ENCODE measurements at regions not wholly inside any gene's neighbourhood (a gene's known extent, or its start where the extent isn't known, plus 50 kb on each side); places are given as distances from the start of the nearest gene placed in this dataset.

GRCh38 chr11:92822410-92822809 lies 147.0 kb upstream of the MTNR1B start:
- CTCF ChIA-PET = no interaction called here
- Mint-ChIP-seq H3K4me3 (no peak overlapping the region), H3K27ac (no peak overlapping the region)

GRCh38 chr11:92826136-92826535 lies 143.3 kb upstream of the MTNR1B start:
- H3K27ac Mint-ChIP-seq = no peak overlapping the region
- H3K27me3 Mint-ChIP-seq = no peaks in the 10 kb centered on the region
- no peak for DNase-seq
- H3K36me3 Mint-ChIP-seq = no peaks in the 10 kb centered on the region
- H3K9me3 Mint-ChIP-seq = no peaks in the 10 kb centered on the region
- no peak overlapping the region for H3K4me3 Mint-ChIP-seq
- no peaks in the 10 kb centered on the region for H3K4me1 Mint-ChIP-seq
- CTCF ChIA-PET = no interaction called here

More at GRCh38 chr11:92822410-92822809, 147.0 kb upstream of the MTNR1B start:
- H3K36me3 Mint-ChIP-seq = no peaks in the 10 kb centered on the region
- no peaks in the 10 kb centered on the region for H3K27me3 Mint-ChIP-seq
- H3K9me3 Mint-ChIP-seq = no peaks in the 10 kb centered on the region
- no peaks in the 10 kb centered on the region for H3K4me1 Mint-ChIP-seq
- DNase-seq = no peak

GRCh38 chr11:92826603-92827002 lies 142.8 kb upstream of the MTNR1B start:
- Mint-ChIP-seq H3K27ac (no peak overlapping the region), H3K4me1 (no peaks in the 10 kb centered on the region), H3K36me3 (no peaks in the 10 kb centered on the region), H3K27me3 (no peaks in the 10 kb centered on the region), H3K9me3 (no peaks in the 10 kb centered on the region), H3K4me3 (no peak overlapping the region)
- CTCF ChIA-PET = no interaction called here
- DNase-seq = no peak

- Mint-ChIP-seq H3K4me1 (no peaks in the 10 kb centered on the region), H3K27ac (no peak overlapping the region), H3K36me3 (no peaks in the 10 kb centered on the region), H3K4me3 (no peak overlapping the region), H3K9me3 (no peaks in the 10 kb centered on the region), H3K27me3 (no peaks in the 10 kb centered on the region)
- CTCF ChIA-PET = no interaction called here
- no peak for DNase-seq
These were observed 142.3 kb upstream of the MTNR1B start for GRCh38 chr11:92827132-92827531.

GRCh38 chr11:92828556-92828955 lies 140.9 kb upstream of the MTNR1B start:
- Mint-ChIP-seq H3K4me3 (no peak overlapping the region), H3K4me1 (no peaks in the 10 kb centered on the region), H3K27me3 (no peaks in the 10 kb centered on the region), H3K27ac (no peak overlapping the region), H3K36me3 (no peaks in the 10 kb centered on the region), H3K9me3 (no peaks in the 10 kb centered on the region)
- DNase-seq = no peak
- CTCF ChIA-PET = no interaction called here

GRCh38 chr11:92829121-92829520 lies 140.3 kb upstream of the MTNR1B start:
- no peak overlapping the region for H3K27ac Mint-ChIP-seq
- no peaks in the 10 kb centered on the region for H3K9me3 Mint-ChIP-seq
- CTCF ChIA-PET = no interaction called here
- no peaks in the 10 kb centered on the region for H3K4me1 Mint-ChIP-seq
- no peak for DNase-seq
- H3K4me3 Mint-ChIP-seq = no peak overlapping the region
- H3K27me3 Mint-ChIP-seq = no peaks in the 10 kb centered on the region
- no peaks in the 10 kb centered on the region for H3K36me3 Mint-ChIP-seq

- H3K36me3 Mint-ChIP-seq = no peaks in the 10 kb centered on the region
- CTCF ChIA-PET = no interaction called here
- no peaks in the 10 kb centered on the region for H3K9me3 Mint-ChIP-seq
- no peak overlapping the region for H3K27ac Mint-ChIP-seq
- H3K4me3 Mint-ChIP-seq = no peak overlapping the region
- no peaks in the 10 kb centered on the region for H3K4me1 Mint-ChIP-seq
- H3K27me3 Mint-ChIP-seq = no peaks in the 10 kb centered on the region
- DNase-seq = no peak
These were observed 139.8 kb upstream of the MTNR1B start for GRCh38 chr11:92829671-92830070.

GRCh38 chr11:92830377-92831155 lies 138.9 kb upstream of the MTNR1B start:
- DNase-seq = no peak
- CTCF ChIA-PET = no interaction called here
- Mint-ChIP-seq H3K27ac (no peak overlapping the region), H3K27me3 (no peaks in the 10 kb centered on the region), H3K4me1 (no peaks in the 10 kb centered on the region), H3K4me3 (no peak overlapping the region), H3K9me3 (no peaks in the 10 kb centered on the region), H3K36me3 (no peaks in the 10 kb centered on the region)

- CTCF ChIA-PET = no interaction called here
- DNase-seq = no peak
- H3K27me3 Mint-ChIP-seq = no peaks in the 10 kb centered on the region
- no peaks in the 10 kb centered on the region for H3K9me3 Mint-ChIP-seq
- H3K4me1 Mint-ChIP-seq = no peaks in the 10 kb centered on the region
- H3K4me3 Mint-ChIP-seq = no peak overlapping the region
- H3K27ac Mint-ChIP-seq = no peak overlapping the region
- H3K36me3 Mint-ChIP-seq = no peaks in the 10 kb centered on the region
These were observed 135.0 kb upstream of the MTNR1B start for GRCh38 chr11:92834296-92835020.

GRCh38 chr11:92837595-92837994 lies 131.9 kb upstream of the MTNR1B start:
- Mint-ChIP-seq H3K4me3 (no peak overlapping the region), H3K27ac (no peak overlapping the region), H3K9me3 (no peaks in the 10 kb centered on the region), H3K36me3 (no peaks in the 10 kb centered on the region), H3K4me1 (no peaks in the 10 kb centered on the region), H3K27me3 (no peaks in the 10 kb centered on the region)
- CTCF ChIA-PET = interaction anchor here (0.6 kb wide), 1 partner anchor 1905 kb away, joined by 3 read pairs; no protein-coding TSS in a partner anchor
- no peak for DNase-seq

- H3K27me3 Mint-ChIP-seq = no peaks in the 10 kb centered on the region
- H3K4me1 Mint-ChIP-seq = no peaks in the 10 kb centered on the region
- no peaks in the 10 kb centered on the region for H3K36me3 Mint-ChIP-seq
- H3K4me3 Mint-ChIP-seq = no peak overlapping the region
- DNase-seq = no peak
- H3K27ac Mint-ChIP-seq = no peak overlapping the region
- CTCF ChIA-PET = no interaction called here
- H3K9me3 Mint-ChIP-seq = no peaks in the 10 kb centered on the region
These were observed 130.6 kb upstream of the MTNR1B start for GRCh38 chr11:92838759-92839310.

GRCh38 chr11:92839450-92839849 lies 130.0 kb upstream of the MTNR1B start:
- no peaks in the 10 kb centered on the region for H3K36me3 Mint-ChIP-seq
- DNase-seq = no peak
- no peaks in the 10 kb centered on the region for H3K9me3 Mint-ChIP-seq
- no peaks in the 10 kb centered on the region for H3K27me3 Mint-ChIP-seq
- CTCF ChIA-PET = no interaction called here
- H3K27ac Mint-ChIP-seq = no peak overlapping the region
- H3K4me1 Mint-ChIP-seq = no peaks in the 10 kb centered on the region
- H3K4me3 Mint-ChIP-seq = no peak overlapping the region

GRCh38 chr11:92841719-92842118 lies 127.7 kb upstream of the MTNR1B start:
- no peaks in the 10 kb centered on the region for H3K27me3 Mint-ChIP-seq
- H3K9me3 Mint-ChIP-seq = no peaks in the 10 kb centered on the region
- CTCF ChIA-PET = no interaction called here
- DNase-seq = no peak
- H3K4me3 Mint-ChIP-seq = no peak overlapping the region
- no peak overlapping the region for H3K27ac Mint-ChIP-seq
- H3K4me1 Mint-ChIP-seq = no peaks in the 10 kb centered on the region
- H3K36me3 Mint-ChIP-seq = no peaks in the 10 kb centered on the region

- Mint-ChIP-seq H3K27ac (no peak overlapping the region), H3K36me3 (no peaks in the 10 kb centered on the region), H3K4me3 (no peak overlapping the region), H3K27me3 (no peaks in the 10 kb centered on the region), H3K9me3 (no peaks in the 10 kb centered on the region), H3K4me1 (no peaks in the 10 kb centered on the region)
- CTCF ChIA-PET = no interaction called here
- DNase-seq = no peak
These were observed 126.0 kb upstream of the MTNR1B start for GRCh38 chr11:92843455-92843854.

- CTCF ChIA-PET = no interaction called here
- no peaks in the 10 kb centered on the region for H3K27me3 Mint-ChIP-seq
- no peak for DNase-seq
- H3K4me1 Mint-ChIP-seq = no peaks in the 10 kb centered on the region
- H3K36me3 Mint-ChIP-seq = no peaks in the 10 kb centered on the region
- H3K9me3 Mint-ChIP-seq = no peaks in the 10 kb centered on the region
- H3K27ac Mint-ChIP-seq = no peak overlapping the region
- no peak overlapping the region for H3K4me3 Mint-ChIP-seq
These were observed 125.3 kb upstream of the MTNR1B start for GRCh38 chr11:92844197-92844596.
